T47D (cell line): ENCODE measurements at regions not wholly inside any gene's neighbourhood (a gene's known extent, or its start where the extent isn't known, plus 50 kb on each side); places are given as distances from the start of the nearest gene placed in this dataset.

Source experiments
- DNase-seq, 2 experiments: peaks; one replicate each; pipeline versions ENCODE4 v3.0.0 to v3.0.0-alpha.2; 2011 to 2012; ENCODE audit warnings: low read depth in 1 of 2, low spot score in 1 of 2
- JUND ChIP-seq: IDR thresholded peaks from 2 replicates; pipeline ENCODE4 v1.6.1; 2012; ENCODE audit warnings: low read depth
- in situ Hi-C: cut with HindIII; loops from 2 replicates; pipeline ENCODE4 v1.10.0; 2016; ENCODE audit warnings: low sequenced_read_pairs, low pct_unique_long_range_greater_than_20kb

DNA sequence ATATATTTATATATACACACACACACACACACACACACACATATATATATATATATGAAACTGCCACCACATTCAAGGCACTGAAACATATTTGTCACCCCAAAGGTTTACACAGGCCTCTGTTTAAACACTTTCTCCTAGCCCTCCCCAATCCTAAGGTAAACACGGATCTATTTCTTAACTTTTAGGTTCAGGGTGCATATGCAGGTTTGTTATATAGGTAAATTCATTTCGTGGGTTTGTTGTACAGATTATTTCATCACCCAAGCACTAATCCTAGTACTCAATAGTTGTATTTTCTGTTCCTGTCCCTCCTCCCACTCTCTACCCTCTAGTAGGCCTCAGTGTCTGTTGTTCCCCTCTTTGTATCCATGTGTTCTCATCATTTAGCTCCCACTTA is 305.0 kb downstream of the GPR37 start:
- peak in 1 of 2 experiments; percentile 15 for DNase-seq
- TF ChIP-seq JUND, result no peak
- in situ Hi-C loops, result no loop called here

DNA sequence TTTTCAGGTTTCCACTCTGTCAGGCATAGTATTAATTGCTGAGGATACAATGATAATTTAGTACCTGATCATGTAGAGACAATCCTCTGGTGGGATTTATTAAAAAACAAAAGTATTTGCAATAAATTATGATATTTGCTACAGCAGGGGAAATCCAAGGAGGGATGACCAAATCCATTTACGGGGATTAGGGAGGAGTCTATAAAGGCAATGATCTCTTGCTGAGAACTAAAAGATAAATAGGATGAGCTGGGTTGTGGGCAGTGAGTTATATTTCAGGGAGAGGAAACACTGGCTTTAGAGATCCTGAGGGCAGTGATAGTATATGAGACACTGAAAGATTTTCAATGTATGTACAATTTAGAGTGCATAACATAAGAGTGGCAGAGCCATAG is 305.5 kb downstream of the GPR37 start:
- in situ Hi-C loops, result no loop called here
- no peak for TF ChIP-seq JUND
- DNase-seq, result no peak

DNA sequence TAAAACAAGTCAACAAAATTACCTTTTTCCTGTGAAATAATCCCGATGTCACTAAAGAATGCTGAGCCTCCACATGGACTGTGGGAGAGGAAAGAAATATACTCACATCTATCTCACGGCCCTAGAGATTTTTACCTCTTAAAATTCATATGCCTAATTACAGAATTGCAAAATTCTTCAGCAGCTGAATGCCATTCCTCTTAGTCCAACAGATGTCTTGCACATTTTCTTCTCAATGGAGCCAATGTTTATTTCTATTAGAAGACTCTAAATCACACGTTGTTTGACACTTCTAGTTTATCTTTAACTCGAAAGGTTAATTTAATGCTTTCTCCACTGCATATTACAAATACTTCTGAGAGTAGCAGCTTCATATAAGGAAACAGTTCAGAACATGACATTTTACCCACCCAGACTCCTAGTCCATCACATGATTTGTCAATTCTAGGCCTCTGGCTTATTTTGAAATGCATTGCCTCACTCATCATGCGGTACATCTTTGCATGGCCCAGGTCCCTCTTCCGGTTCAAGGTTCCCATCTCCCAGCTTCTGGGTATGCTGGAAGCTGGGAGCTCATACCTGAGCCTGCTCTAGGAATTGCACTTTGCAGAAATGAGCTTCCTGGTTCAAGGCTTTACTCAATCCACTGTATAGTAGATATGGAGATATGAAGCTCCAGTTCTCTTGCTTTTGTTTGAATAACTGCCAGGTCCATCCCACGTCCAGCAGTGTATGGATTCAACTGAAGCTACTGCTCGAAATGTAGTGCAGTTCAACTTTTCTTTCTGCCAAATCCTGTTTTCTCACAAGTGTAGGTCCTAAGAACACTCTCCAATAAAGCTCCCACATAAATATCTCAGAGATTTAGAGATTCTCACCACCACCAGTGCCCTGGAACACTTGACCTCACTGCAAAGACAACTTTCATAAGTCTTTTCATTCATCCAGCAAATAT is 306.2 kb downstream of the GPR37 start:
- in situ Hi-C loops, result no loop called here
- DNase-seq, result peak in 1 of 2 experiments; percentile 61
- no peak for TF ChIP-seq JUND

DNA sequence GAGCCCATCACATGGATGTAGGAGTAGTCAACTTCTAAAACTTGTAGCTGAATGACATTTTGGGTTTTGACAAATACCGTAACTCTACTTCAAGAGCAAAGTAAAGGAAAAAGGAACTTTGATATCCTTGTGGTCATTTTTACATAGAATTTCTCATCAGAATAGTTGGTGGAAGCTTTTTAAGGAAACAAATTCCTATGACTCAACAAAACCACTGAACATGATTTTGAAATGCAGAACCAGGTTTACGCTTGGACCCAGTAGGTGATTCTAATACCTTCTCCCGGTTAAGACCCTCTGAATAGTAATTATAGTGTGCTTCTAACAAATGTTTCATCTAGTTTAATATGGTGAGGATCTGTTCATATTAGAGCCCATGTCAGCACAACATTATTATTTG is 307.8 kb downstream of the GPR37 start:
- in situ Hi-C loops, result no loop called here
- DNase-seq, result no peak
- no peak for TF ChIP-seq JUND

DNA sequence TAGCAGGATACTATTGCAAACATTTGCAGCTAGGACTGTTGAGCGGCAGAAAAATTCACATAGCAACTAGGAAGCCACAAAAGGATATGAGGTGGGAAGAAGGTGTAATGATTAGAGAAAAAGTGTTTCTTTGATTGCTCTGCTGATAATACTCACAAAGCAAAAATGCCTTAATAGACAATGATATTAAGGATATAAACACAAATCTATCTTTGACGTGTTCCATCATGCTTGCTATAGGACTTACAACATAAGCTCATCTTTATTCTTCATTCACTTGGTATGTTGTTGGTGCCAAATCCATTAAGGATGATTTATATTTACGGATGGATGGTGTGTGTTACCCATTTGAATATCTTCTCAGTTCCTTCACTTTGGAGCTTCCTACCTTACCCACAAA is 309.3 kb downstream of the GPR37 start:
- no peak for TF ChIP-seq JUND
- in situ Hi-C loops, result no loop called here
- no peak for DNase-seq

DNA sequence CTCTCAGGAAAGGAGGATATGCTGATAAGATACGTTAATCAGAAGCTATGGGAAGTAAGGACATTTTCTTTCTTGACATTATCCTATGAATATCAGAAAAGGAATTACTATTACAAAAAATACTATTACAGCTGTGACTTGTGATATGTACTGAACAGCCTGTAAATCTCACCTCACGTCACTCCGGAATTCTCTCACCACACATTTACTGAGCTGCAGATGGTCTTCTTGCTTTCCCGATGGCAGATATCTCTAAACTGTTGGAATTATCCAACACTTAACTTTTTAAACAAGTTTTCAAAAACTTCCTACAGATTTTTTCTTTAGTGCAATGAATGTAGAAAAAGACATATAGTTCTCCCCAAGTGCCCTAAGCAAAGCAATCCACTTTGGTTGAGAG is 313.4 kb downstream of the GPR37 start:
- in situ Hi-C loops, result no loop called here
- no peak for TF ChIP-seq JUND

DNA sequence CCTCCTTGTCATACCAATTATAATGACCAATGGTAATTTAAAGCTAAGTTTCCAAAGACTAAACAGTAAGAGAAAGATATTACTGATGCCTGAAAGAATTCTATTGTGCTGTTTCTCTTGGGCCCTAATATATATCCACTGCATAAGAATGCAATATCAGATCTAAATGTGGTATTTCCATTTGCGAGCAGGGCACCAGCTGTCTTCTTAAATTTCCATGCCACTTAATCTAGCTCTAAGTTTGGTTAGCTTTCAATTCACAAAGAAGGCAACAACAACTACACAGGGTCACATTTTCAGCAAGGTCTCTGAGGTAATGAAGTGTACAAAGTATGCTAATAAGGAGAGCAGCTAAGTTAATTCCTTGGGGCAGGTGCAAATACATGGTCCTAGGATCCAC is 315.7 kb downstream of the GPR37 start:
- no peak for DNase-seq
- in situ Hi-C loops, result no loop called here
- TF ChIP-seq JUND, result no peak

More for the DNA sequence above, 313.4 kb downstream of the GPR37 start:
- no peak for DNase-seq

DNA sequence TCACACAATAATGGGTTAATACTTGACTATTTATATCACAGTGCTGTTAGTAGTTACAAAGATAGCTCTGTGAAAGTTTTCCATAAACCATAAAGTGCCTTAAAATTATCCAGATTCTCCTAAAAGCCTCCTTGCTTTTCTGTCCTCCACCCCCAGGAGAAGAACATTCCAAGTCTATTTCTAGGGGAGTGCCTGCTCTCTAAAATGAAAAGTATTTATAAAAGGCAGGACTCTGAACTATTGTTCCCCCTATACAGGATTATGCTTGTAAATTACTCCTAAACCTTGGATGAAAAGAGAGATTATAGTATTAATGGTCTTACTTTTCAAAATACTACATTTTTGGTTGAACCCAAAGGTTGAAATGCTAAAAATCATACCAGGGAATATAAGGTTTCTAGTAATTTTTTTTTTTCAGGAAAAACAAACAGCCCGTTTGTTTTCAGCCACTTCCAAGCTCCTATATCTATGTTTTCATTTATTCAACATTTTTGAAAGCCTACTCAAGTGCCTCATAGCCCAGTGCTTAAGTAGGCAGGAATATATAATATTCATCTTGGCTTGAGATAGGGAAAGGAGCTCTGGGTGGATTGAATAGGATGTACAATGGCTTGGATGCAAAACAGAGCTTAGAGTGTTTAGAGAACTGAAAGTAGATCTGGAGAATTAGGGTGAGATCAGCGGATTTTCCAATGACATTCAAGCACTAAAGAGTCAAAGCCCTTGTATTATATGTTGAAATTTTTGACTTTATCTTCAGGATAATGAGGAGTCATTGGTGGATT is 320.7 kb downstream of the GPR37 start:
- no peak for DNase-seq
- no peak for TF ChIP-seq JUND
- in situ Hi-C loops, result no loop called here

DNA sequence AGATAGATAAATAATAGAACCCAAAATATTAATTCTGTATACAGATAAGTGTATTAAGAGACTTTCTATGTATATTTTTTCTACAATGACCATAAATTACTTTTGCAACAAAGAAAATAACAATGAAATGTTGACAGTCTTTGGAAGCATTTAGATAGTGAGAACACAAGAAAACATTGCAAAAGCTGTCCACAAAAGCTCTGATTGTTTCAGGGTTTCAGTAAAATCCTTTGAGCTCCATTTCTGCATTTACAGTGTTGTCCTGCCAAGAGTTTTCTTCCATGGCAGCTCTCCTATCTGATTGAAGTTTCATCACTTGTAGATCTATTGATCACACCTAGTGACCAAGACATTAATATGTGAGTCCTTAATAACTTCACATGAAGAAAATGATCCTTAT is 321.8 kb downstream of the GPR37 start:
- DNase-seq, result no peak
- no peak for TF ChIP-seq JUND
- in situ Hi-C loops, result no loop called here

DNA sequence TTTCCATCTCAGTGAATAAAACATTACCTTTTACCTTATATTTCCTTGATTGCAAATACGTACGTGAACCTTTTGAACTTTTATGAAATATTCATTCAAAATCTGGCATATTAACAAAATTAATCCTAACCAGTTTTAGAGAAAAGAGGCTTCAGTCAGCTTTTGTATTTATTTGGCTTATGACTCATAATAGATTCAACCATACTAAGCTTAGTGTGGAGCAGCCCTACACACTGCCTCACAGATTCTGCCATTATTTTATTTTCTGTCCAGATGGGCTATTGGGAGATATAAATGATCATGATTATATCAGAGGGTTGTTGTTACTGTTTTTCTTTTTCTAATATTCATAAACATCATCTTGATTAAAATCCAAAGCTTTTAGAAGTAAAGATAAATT is 325.5 kb downstream of the GPR37 start:
- in situ Hi-C loops, result no loop called here
- no peak for DNase-seq
- TF ChIP-seq JUND, result no peak

DNA sequence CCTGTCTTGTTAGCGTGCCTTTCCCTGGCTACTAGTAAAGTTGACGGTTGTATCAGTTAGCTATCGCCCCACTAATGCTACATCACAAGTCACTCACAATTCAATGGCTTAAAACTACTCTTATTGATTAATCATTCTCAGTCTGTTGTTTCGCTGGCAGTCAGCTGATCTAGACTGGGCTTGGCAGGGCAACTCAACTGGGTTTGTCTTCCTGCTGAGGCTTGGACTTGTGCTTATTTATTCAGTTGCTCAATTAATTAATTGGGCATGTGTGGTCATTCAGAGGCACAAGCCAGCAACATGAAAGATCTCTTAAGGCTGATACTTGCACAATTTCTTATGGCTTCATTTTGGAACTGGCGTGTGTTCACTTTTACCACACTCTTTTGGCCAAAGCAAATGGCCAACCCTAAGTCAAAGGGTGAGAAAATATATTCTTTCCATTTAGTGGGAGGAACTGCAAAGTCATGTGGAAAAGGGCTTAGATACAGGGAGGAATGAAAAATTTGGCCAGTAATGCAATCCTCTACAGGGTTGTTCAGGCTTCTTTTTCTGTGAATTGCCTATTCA is 333.5 kb downstream of the GPR37 start:
- DNase-seq, result no peak
- TF ChIP-seq JUND, result no peak
- in situ Hi-C loops, result no loop called here

DNA sequence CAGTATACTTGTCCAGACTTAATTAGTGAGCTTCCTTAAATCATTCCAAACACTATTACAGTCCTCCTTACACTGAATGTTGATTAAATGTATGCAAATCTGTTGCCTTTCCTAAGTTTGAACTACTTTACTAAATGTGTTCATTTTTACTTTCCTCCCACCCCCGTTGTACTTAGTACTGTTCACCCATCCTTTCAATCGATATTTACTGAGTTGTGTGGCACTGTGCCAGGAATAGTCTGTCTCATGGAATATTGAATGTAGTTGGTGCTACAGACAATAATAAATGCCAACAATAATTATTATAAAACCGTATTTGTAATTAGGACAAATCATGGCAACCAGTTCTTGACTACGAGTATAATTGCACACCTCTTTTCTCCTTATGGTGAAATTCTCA is 335.7 kb downstream of the GPR37 start:
- TF ChIP-seq JUND, result no peak
- in situ Hi-C loops, result no loop called here
- DNase-seq, result no peak

DNA sequence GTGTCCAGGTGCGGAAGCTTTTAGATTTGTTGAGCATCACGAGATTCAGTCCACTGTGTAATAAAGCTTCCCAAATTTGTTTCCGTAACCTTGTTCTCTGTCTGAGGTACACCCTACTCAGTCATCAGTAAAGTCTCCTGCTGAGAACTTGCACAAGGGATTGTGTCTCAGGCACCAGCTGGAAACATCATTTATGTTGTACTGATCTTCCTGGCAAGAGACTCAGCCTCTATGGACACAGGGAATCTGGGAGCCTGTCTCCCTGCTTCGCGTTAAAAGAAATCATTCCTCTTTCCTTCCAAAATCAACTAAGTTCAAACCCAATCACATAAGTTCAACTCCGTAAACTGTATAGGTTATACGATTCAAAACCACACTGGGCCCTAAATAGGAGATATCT is 336.8 kb downstream of the GPR37 start:
- in situ Hi-C loops, result no loop called here
- TF ChIP-seq JUND, result no peak
- no peak for DNase-seq
